Stomach (tissue), 8 donors: ENCODE measurements at regions not wholly inside any gene's neighbourhood (a gene's known extent, or its start where the extent isn't known, plus 50 kb on each side); places are given as distances from the start of the nearest gene placed in this dataset.
"Not testable (repeated sequence)": the region's sequence is repeated elsewhere in the genome, so short reads cannot be mapped to it uniquely, and the experiment has no call there.

Experiments used
- DNase-seq, 2 donors: peaks; one replicate each; pipeline versions ENCODE4 v3.0.0 to v3.0.0-alpha.2; 2013 to 2019
- H3K27ac ChIP-seq, 5 donors: fragments of 200-600 bp in 4 of 5; sonication (generic) in 4 of 5; one replicate each; pipeline ENCODE4 v1.5.1; 2013 to 2019; ENCODE audit warnings: mild to moderate bottlenecking in 1 of 5, moderate library complexity in 1 of 5
- H3K27me3 ChIP-seq, 3 donors: fragments of 200-600 bp; sonication (generic); one replicate each; pipeline ENCODE4 v1.5.1; 2017 to 2019; ENCODE audit warnings: mixed run types in 1 of 3
- H3K36me3 ChIP-seq, 4 donors: fragments of 200-600 bp; sonication (generic); 1 replicate in 3 of 4; 2 replicates in 1 of 4; pipeline ENCODE4 v1.5.1; 2016 to 2019
- H3K4me1 ChIP-seq, 4 donors: fragments of 200-600 bp; sonication (generic); one replicate each; pipeline ENCODE4 v1.5.1; 2016 to 2019
- H3K4me3 ChIP-seq, 4 donors: fragments of 200-600 bp; sonication (generic) in 3 of 4; one replicate each; pipeline ENCODE4 v1.5.1; 2016 to 2019; ENCODE audit warnings: mild to moderate bottlenecking in 1 of 4
- H3K9me3 ChIP-seq, 4 donors: fragments of 200-600 bp; sonication (generic); one replicate each; pipeline ENCODE4 v1.5.1; 2016 to 2019
- EP300 ChIP-seq: sonication (generic); formaldehyde crosslinking; IDR thresholded peaks from one replicate; pipeline ENCODE4 v1.6.1; 2017; ENCODE audit warnings: antibody characterized with exemption
- POLR2A ChIP-seq, 4 donors: fragments of 450-650 bp; IDR thresholded peaks; one replicate each; pipeline ENCODE4 v1.6.1; 2016; ENCODE audit warnings: antibody characterized with exemption in 4 of 4, control low read depth in 2 of 4, mild to moderate bottlenecking in 1 of 4, moderate library complexity in 1 of 4
- POLR2AphosphoS5 ChIP-seq, 3 donors: sonication (generic); formaldehyde crosslinking; IDR thresholded peaks; one replicate each; pipeline ENCODE4 v1.6.1; 2016; ENCODE audit warnings: antibody characterized with exemption in 3 of 3
- WGBS, 5 donors: extraction: QIAGEN DNeasy Blood & Tissue Kit in 3 of 5; methylation state at CpG; one replicate each; pipeline versions ENCODE4 v1.1.5 to v1.1.7; 2013 to 2018; 5-methylcytosine and 5-hydroxymethylcytosine counted together
- intact Hi-C: fragments of 100-400 bp; cut with DNase I; formaldehyde crosslinking; loops from one replicate; pipeline ENCODE4 v1.15.1; 2023; ENCODE audit warnings: low total_unique reads
- TF ChIP-seq, protein P1 (sequence below), 7 experiments: fragments of 450-650 bp in 4 of 7; fragments of 200-600 bp in 3 of 7; sonication (generic) in 3 of 7; IDR thresholded peaks; one replicate each; pipeline ENCODE4 v1.5.1; 2016 to 2019; ENCODE audit warnings: antibody characterized with exemption in 7 of 7, control low read depth in 2 of 7, mild to moderate bottlenecking in 1 of 7
- donor health status: healthy with polysubstance abuse.
- donor health status: Bipolar disorder and iron deficiency.
- donor health status: healthy.

DNA sequence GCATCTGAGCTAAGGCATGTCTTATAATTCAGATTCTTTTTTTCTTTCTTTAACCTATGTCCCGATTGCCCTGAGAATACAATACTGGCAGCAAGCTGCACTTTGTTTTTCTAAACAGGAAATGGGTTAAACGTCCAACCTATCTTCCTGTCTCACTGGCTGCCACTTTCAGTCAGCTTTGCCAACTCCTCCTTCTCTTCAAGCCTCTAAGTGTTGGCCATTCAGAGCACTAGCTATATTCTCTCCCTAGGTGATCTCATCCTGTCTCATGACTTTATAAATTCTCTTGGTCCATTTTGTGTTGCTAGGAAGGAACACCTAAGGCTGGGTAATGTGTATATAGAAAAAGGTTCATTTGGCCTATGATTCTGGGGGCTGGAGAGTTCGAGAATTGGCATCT lies 109.5 kb upstream of the TSC22D1 start:
- Histone ChIP-seq H3K27me3 (no peaks in the 10 kb centered on the region), H3K27ac (no peak overlapping the region), H3K9me3 (no peaks in the 10 kb centered on the region), H3K36me3 (no peaks in the 10 kb centered on the region), H3K4me1 (no peaks in the 10 kb centered on the region), H3K4me3 (no peak overlapping the region)
- intact Hi-C loops = no loop called here
- DNase-seq = no peak
- no peak for TF ChIP-seq EP300
- no peak for TF ChIP-seq POLR2AphosphoS5 (IDR thresholded peaks at IDR 0.05)
- TF ChIP-seq POLR2A (IDR thresholded peaks at IDR 0.05) = no peak
- TF ChIP-seq, protein P1, sequence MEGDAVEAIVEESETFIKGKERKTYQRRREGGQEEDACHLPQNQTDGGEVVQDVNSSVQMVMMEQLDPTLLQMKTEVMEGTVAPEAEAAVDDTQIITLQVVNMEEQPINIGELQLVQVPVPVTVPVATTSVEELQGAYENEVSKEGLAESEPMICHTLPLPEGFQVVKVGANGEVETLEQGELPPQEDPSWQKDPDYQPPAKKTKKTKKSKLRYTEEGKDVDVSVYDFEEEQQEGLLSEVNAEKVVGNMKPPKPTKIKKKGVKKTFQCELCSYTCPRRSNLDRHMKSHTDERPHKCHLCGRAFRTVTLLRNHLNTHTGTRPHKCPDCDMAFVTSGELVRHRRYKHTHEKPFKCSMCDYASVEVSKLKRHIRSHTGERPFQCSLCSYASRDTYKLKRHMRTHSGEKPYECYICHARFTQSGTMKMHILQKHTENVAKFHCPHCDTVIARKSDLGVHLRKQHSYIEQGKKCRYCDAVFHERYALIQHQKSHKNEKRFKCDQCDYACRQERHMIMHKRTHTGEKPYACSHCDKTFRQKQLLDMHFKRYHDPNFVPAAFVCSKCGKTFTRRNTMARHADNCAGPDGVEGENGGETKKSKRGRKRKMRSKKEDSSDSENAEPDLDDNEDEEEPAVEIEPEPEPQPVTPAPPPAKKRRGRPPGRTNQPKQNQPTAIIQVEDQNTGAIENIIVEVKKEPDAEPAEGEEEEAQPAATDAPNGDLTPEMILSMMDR (IDR thresholded peaks at IDR 0.05) = no peak
- 55 to 64% (median 58%) methylated on average over 3 of the region's 3 CpGs for WGBS, 5 donors

- H3K4me3 ChIP-seq, H3K27me3 ChIP-seq, intact Hi-C loops, H3K27ac ChIP-seq, H3K4me1 ChIP-seq, DNase-seq, H3K36me3 ChIP-seq, H3K9me3 ChIP-seq: not testable (repeated sequence)
- 97 to 98% (median 98%) methylated on average over 14 to 31 of the region's 35 CpGs; no CpG with 5 or more reads in 1 of the 5 donors for WGBS, 5 donors
Observed at GRCh38 chr13:44682416-44682815, 106.3 kb upstream of the TSC22D1 start.

- Histone ChIP-seq H3K27me3 (no peaks in the 10 kb centered on the region), H3K36me3 (no peaks in the 10 kb centered on the region), H3K27ac (no peak overlapping the region), H3K9me3 (no peaks in the 10 kb centered on the region), H3K4me1 (no peaks in the 10 kb centered on the region), H3K4me3 (no peak overlapping the region)
- no peak for DNase-seq
- intact Hi-C loops = no loop called here
- TF ChIP-seq EP300 (no peak), POLR2A (IDR thresholded peaks at IDR 0.05) (no peak), POLR2AphosphoS5 (IDR thresholded peaks at IDR 0.05) (no peak)
- TF ChIP-seq, protein P1 (IDR thresholded peaks at IDR 0.05) = no peak
Observed at GRCh38 chr13:44680746-44681355, 104.7 kb upstream of the TSC22D1 start.

- Histone ChIP-seq H3K27me3 (no peaks in the 10 kb centered on the region), H3K27ac (no peak overlapping the region), H3K36me3 (no peaks in the 10 kb centered on the region), H3K4me3 (no peak overlapping the region), H3K4me1 (no peaks in the 10 kb centered on the region), H3K9me3 (no peaks in the 10 kb centered on the region)
- WGBS, 5 donors = 70 to 76% (median 72%) methylated on average over 4 of the region's 4 CpGs
- no peak for DNase-seq
- intact Hi-C loops = no loop called here
- no peak for TF ChIP-seq POLR2AphosphoS5 (IDR thresholded peaks at IDR 0.05)
- TF ChIP-seq POLR2A (IDR thresholded peaks at IDR 0.05) = no peak
- TF ChIP-seq, protein P1 (IDR thresholded peaks at IDR 0.05) = no peak
Observed at GRCh38 chr13:44679597-44679996, 103.5 kb upstream of the TSC22D1 start.

DNA sequence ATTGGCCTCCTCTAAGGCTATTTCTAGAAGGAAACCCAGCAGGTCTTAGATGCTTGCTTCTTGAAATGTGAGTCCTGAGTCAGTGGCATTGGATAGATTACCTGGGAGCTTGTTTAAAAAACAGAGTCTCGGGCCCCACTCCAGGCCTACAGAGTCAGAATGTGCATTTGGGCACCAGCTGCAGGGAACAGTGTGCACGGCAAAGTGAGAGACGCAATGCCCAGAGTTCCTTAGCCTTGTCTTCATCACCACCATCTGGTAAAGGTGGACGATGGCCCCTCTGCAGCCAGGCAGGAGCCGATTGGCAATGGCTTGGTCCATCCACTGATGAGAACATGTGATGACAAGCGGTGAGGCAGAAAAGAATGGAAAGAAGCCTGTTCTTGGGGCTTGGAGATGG lies 102.1 kb upstream of the TSC22D1 start:
- no peak for DNase-seq
- Histone ChIP-seq H3K27me3 (no peaks in the 10 kb centered on the region), H3K4me3 (no peak overlapping the region), H3K4me1 (no peaks in the 10 kb centered on the region), H3K36me3 (no peaks in the 10 kb centered on the region), H3K27ac (no peak overlapping the region), H3K9me3 (no peaks in the 10 kb centered on the region)
- intact Hi-C loops = no loop called here
- 89 to 94% (median 92%) methylated on average over 6 of the region's 6 CpGs for WGBS, 5 donors
- TF ChIP-seq POLR2A (IDR thresholded peaks at IDR 0.05) (no peak), POLR2AphosphoS5 (IDR thresholded peaks at IDR 0.05) (no peak), EP300 (no peak)
- TF ChIP-seq, protein P1 (IDR thresholded peaks at IDR 0.05) = no peak
